ENCODE measurements at regions not wholly inside any gene's neighbourhood (a gene's known extent, or its start where the extent isn't known, plus 50 kb on each side); places are given as distances from the start of the nearest gene placed in this dataset.

GRCh38 chr11:25793637-25794036, 538.3 kb upstream of the ANO3 start:
- Histone ChIP-seq H3K4me3 (ENCODE audit: control insufficient read depth in 2 of 3, extremely low read depth in 1 of 3, insufficient read depth in 2 of 3, low read depth in 1 of 3, low read length in 3 of 3) (no peak overlapping the region), H3K36me3 (ENCODE audit: control insufficient read depth in 2 of 2, extremely low read depth in 1 of 2, insufficient read depth in 2 of 2, low read length in 2 of 2) (no peaks in the 10 kb centered on the region), H3K27ac (ENCODE audit: control insufficient read depth, insufficient read depth, low read length) (no peak overlapping the region), H3K9ac (ENCODE audit: control insufficient read depth, extremely low read depth, insufficient read depth, low read length) (no peak overlapping the region), H3K4me2 (ENCODE audit: control insufficient read depth, extremely low read depth, insufficient read depth, low read depth, low read length) (no peak overlapping the region), H3K9me3 (ENCODE audit: control insufficient read depth, low read depth, low read length) (no peaks in the 10 kb centered on the region), H2AFZ (ENCODE audit: control insufficient read depth, low read length) (no peak overlapping the region), H3K9me1 (ENCODE audit: control insufficient read depth, extremely low read depth, insufficient read depth, low read length) (no peaks in the 10 kb centered on the region), H3K27me3 (ENCODE audit: control insufficient read depth, extremely low read depth, insufficient read depth, low read length) (no peaks in the 10 kb centered on the region), H3K79me2 (ENCODE audit: control insufficient read depth, insufficient read depth, low read length) (no peaks in the 10 kb centered on the region), H3K4me1 (ENCODE audit: control insufficient read depth, extremely low read depth, insufficient read depth, low read length) (no peaks in the 10 kb centered on the region), H4K20me1 (ENCODE audit: control insufficient read depth, extremely low read depth, insufficient read depth, low read length) (no peaks in the 10 kb centered on the region)
- FAIRE-seq (no peak), DNase-seq (ENCODE audit: low read depth, low spot score) (no peak)
- dilution Hi-C loops (cut with MboI; ENCODE audit: extremely low pct_ligation_motif_present, low sequenced_read_pairs): no loop called here
- no peak for TF ChIP-seq CTCF (optimal IDR thresholded peaks at IDR 0.05 in 1 of 3, IDR thresholded peaks at IDR 0.05 in 1 of 3, conservative IDR thresholded peaks at IDR 0.05 in 1 of 3; ENCODE audit: extremely low read depth in 1 of 3, insufficient read depth in 2 of 3, low read length in 3 of 3)
- TF ChIP-seq EZH2 (IDR thresholded peaks at IDR 0.05; ENCODE audit: low read length): no peak

- dilution Hi-C loops (cut with MboI; ENCODE audit: extremely low pct_ligation_motif_present, low sequenced_read_pairs): no loop called here
- no peak for FAIRE-seq
Measured at GRCh38 chr11:25794804-25795203, 537.1 kb upstream of the ANO3 start.

More at GRCh38 chr11:25794804-25795203, 537.1 kb upstream of the ANO3 start:
- H3K4me3 ChIP-seq (ENCODE audit: control insufficient read depth in 2 of 3, extremely low read depth in 1 of 3, insufficient read depth in 2 of 3, low read depth in 1 of 3, low read length in 3 of 3): no peak overlapping the region
- H3K9me3 ChIP-seq (ENCODE audit: control insufficient read depth, low read depth, low read length): no peaks in the 10 kb centered on the region
- H3K4me2 ChIP-seq (ENCODE audit: control insufficient read depth, extremely low read depth, insufficient read depth, low read depth, low read length): no peak overlapping the region
- no peaks in the 10 kb centered on the region for H3K27me3 ChIP-seq (ENCODE audit: control insufficient read depth, extremely low read depth, insufficient read depth, low read length)
- H3K27ac ChIP-seq (ENCODE audit: control insufficient read depth, insufficient read depth, low read length): no peak overlapping the region
- H3K9ac ChIP-seq (ENCODE audit: control insufficient read depth, extremely low read depth, insufficient read depth, low read length): no peak overlapping the region
- no peaks in the 10 kb centered on the region for H3K36me3 ChIP-seq (ENCODE audit: control insufficient read depth in 2 of 2, extremely low read depth in 1 of 2, insufficient read depth in 2 of 2, low read length in 2 of 2)
- no peak overlapping the region for H2AFZ ChIP-seq (ENCODE audit: control insufficient read depth, low read length)
- TF ChIP-seq CTCF (optimal IDR thresholded peaks at IDR 0.05 in 1 of 3, IDR thresholded peaks at IDR 0.05 in 1 of 3, conservative IDR thresholded peaks at IDR 0.05 in 1 of 3; ENCODE audit: extremely low read depth in 1 of 3, insufficient read depth in 2 of 3, low read length in 3 of 3) (no peak), EZH2 (IDR thresholded peaks at IDR 0.05; ENCODE audit: low read length) (no peak)
- no peaks in the 10 kb centered on the region for H4K20me1 ChIP-seq (ENCODE audit: control insufficient read depth, extremely low read depth, insufficient read depth, low read length)
- H3K9me1 ChIP-seq (ENCODE audit: control insufficient read depth, extremely low read depth, insufficient read depth, low read length): no peaks in the 10 kb centered on the region
- DNase-seq (ENCODE audit: low read depth, low spot score): no peak
- no peaks in the 10 kb centered on the region for H3K79me2 ChIP-seq (ENCODE audit: control insufficient read depth, insufficient read depth, low read length)
- no peaks in the 10 kb centered on the region for H3K4me1 ChIP-seq (ENCODE audit: control insufficient read depth, extremely low read depth, insufficient read depth, low read length)

All from keratinocyte (primary cell).